Medulla oblongata (tissue), 1 donor: ENCODE measurements at regions not wholly inside any gene's neighbourhood (a gene's known extent, or its start where the extent isn't known, plus 50 kb on each side); places are given as distances from the start of the nearest gene placed in this dataset.
A peak's percentile ranks its signal among the peaks of the same experiment; 100 is the strongest.
"Not testable (repeated sequence)": the region's sequence is repeated elsewhere in the genome, so short reads cannot be mapped to it uniquely, and the experiment has no call there.

Experiments used
- DNase-seq: peaks from one replicate; pipeline ENCODE4 v3.0.0-alpha.2; 2015; ENCODE audit errors: extremely low spot score

GRCh38 chr2:63739180-63739579, 102.5 kb upstream of the UGP2 start:
- not testable (repeated sequence) for DNase-seq

GRCh38 chr2:63740020-63740419, 101.7 kb upstream of the UGP2 start:
- no peak for DNase-seq

- no peak for DNase-seq
Observed at GRCh38 chr2:63740943-63741342, 100.8 kb upstream of the UGP2 start.

- DNase-seq: no peak
Observed at GRCh38 chr2:63741884-63742579, 99.7 kb upstream of the UGP2 start.

- no peak for DNase-seq
Observed at GRCh38 chr2:63742580-63742976, 99.1 kb upstream of the UGP2 start.

GRCh38 chr2:63743170-63743981, 98.3 kb upstream of the UGP2 start:
- DNase-seq: no peak

- peak; percentile 3 for DNase-seq
Observed at GRCh38 chr2:63743982-63744966, 97.4 kb upstream of the UGP2 start.

- DNase-seq: not testable (repeated sequence)
Observed at GRCh38 chr2:63746548-63746947, 95.1 kb upstream of the UGP2 start.

GRCh38 chr2:63751901-63752300, 89.8 kb upstream of the UGP2 start:
- DNase-seq: no peak

- no peak for DNase-seq
Observed at GRCh38 chr2:63755216-63755615, 86.5 kb upstream of the UGP2 start.

- no peak for DNase-seq
Observed at GRCh38 chr2:63755965-63756364, 85.7 kb upstream of the UGP2 start.

GRCh38 chr2:63763391-63763941, 78.2 kb upstream of the UGP2 start:
- DNase-seq: no peak

- no peak for DNase-seq
Observed at GRCh38 chr2:63764630-63765029, 77.1 kb upstream of the UGP2 start.

- DNase-seq: no peak
Observed at GRCh38 chr2:63765117-63765516, 76.6 kb upstream of the UGP2 start.

GRCh38 chr2:63767307-63767706, 74.4 kb upstream of the UGP2 start:
- DNase-seq: no peak

GRCh38 chr2:63768051-63768450, 73.6 kb upstream of the UGP2 start:
- no peak for DNase-seq

GRCh38 chr2:63769915-63770314, 71.8 kb upstream of the UGP2 start:
- no peak for DNase-seq

GRCh38 chr2:63772061-63772460, 69.6 kb upstream of the UGP2 start:
- DNase-seq: no peak

GRCh38 chr2:63775191-63775590, 66.5 kb upstream of the UGP2 start:
- DNase-seq: no peak

GRCh38 chr2:63776382-63776781, 65.3 kb upstream of the UGP2 start:
- no peak for DNase-seq

GRCh38 chr2:63777816-63778215, 63.9 kb upstream of the UGP2 start:
- DNase-seq: no peak

- DNase-seq: no peak
Observed at GRCh38 chr2:63778391-63778790, 63.3 kb upstream of the UGP2 start.
